Muscle of back (tissue), 3 donors: ENCODE measurements at regions not wholly inside any gene's neighbourhood (a gene's known extent, or its start where the extent isn't known, plus 50 kb on each side); places are given as distances from the start of the nearest gene placed in this dataset.
A peak's percentile ranks its signal among the peaks of the same experiment; 100 is the strongest.
"Not testable (repeated sequence)": the region's sequence is repeated elsewhere in the genome, so short reads cannot be mapped to it uniquely, and the experiment has no call there.

ENCODE experiments used
- DNase-seq, 3 donors: peaks; one replicate each; pipeline versions ENCODE4 v3.0.0 to v3.0.0-alpha.2; 2013

DNA sequence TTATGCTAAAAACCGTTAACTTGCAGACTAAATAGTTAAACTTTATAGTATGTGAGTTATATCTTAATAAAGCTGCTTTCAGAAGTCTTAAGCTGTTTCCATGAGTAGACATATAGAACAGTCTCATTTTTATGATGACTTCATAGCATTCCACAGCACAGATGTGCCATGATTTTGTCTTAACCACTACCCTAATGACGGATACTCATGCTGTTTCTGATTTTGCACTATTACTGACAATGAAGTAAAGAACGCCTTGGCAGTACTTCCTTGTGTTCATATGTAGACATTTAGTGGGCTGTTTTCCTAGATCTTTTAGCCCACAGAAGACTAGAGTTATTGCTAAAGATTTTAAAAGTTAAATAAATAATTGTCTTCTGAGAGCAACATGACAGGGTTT, 175.6 kb upstream of the RAB6C start:
- peak in 1 of 3 donors; percentile 23 for DNase-seq

DNA sequence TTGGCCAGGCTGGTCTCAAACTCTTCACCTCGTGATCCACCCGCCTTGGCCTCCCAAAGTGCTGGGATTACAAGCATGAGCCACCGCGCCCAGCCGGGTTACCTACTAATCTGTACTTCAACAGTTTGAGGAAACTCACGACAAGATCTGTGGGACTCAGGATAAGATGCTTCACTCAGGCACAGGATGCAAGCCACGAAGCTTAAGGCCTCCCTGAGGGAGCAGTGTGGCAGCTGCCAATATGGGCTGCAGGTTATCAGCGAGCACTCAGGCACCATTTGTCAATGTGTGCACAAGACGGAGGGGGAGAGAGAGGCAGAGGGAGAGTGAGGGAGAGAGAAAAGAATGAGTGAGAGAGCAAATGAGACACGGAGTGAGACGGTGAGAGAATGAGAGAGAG, 173.6 kb upstream of the RAB6C start:
- no peak for DNase-seq

DNA sequence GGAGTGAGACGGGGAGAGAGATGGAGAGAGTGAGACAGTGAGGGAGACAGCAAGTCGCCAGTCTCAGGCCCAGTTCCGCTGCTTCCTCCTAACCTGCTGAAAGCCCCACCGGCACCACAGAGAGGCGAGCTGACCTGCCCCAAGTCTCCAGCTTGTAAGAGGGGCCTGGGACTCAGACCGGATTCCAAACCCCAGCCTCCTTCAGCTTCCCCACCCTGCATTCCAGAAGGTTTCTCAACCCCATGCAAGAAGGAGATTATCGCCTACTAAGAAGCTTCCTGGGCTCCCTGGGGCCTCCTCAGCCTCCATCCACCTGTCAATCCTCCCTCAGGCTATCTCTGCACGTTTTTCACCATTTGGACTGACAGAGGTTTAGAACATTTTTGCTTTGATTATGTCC, 173.1 kb upstream of the RAB6C start:
- DNase-seq, result no peak

DNA sequence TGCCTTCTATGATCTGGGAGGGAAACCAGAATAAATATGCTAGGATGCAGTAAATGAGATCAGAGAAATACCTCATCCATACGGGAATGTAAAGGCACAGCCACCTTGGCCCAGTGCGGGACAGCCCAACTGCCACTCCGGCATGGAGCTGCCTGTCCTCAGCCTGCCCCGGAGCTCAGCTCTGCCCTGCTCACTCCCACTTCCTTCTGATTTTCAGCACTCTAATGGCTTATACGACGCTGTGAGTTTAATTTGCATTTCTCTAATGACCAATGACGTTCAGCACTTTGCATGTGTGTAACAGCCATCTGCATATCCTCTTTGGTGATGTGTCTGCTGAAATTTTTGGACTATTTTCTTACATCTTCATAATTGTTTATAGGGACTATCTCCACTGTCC, 172.5 kb upstream of the RAB6C start:
- no peak for DNase-seq

DNA sequence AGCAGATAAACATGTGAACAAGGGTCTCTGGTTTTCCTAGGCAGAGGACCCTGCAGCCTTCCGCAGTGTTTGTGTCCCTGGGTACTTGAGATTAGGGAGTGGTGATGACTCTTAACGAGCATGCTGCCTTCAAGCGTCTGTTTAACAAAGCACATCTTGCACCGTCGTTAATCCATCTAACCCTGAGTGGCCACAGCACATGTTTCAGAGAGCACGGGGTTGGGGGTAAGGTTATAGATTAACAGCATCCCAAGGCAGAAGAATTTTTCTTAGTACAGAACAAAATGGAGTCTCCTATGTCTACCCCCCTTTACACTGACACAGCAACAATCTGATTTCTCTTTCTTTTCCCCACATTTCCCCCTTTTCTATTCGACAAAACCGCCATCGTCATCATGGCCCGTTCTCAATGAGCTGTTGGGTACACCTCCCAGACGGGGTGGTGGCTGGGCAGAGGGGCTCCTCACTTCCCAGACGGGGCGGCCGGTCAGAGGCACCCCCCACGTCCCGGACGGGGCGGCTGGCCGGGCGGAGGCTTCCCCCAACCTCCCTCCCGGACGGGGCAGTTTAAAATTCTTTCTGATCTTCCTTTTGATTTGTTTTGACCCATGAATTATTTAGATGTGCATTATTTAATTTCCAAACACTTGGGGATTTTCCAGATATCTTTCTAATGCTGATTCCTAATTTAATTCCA, 171.7 kb upstream of the RAB6C start:
- not testable (repeated sequence) for DNase-seq

DNA sequence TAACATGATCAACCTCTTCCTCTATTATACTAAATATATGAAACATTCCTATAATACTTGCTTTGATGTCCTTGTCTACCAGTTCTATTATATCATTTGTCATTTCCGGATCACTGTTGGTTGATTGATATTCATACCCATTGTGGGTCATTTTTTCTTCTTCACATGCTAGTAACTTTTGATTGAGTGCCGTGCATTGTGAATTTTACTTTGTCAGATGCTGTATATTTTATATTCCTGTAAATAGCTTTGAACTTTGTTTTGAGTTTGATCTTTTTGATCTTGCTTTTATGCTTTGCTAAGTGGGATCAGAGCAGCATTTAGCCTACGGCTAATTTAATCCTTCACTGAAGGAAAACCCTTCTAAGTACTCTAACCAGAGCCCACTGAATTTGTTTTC, 168.9 kb upstream of the RAB6C start:
- no peak for DNase-seq

DNA sequence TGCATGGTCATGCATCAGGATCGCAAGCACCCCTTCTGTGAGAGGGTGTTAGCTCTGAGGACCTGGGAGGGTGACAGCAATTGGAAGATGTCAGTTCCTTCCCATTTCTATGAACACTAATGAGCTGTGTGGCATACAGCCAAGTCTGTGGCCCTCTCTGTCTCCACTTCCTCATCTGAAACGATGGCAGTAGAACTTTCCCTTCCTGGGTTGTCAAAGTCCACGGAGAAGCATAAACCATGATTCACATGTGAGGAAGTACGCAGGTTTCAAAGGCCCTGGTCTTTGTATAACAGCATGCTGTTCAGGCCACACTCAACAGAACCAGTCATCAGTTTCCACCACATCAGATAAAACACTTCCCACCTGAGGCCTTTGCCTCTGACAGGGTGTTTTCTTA, 167.4 kb upstream of the RAB6C start:
- peak; percentile 19 to 49 (median 43) for DNase-seq

DNA sequence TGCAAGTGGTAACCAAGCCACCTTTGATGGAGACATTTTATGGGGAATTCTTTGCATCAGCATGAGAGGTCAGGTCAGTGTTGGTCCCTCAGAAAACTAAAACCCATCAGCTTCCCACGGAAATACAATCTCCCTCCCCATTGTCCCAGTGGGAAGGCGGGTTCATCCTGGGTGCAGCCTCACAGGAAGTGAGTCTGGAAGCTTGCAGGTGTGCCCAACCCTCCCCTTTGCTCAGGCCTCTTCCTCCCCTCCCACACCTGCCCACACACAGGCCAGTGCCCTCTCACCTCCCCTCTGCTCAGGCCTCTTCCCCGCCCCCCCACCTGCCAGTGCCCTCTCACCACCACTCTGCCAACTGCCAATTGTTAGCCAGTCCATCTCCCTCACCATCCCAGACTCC, 166.8 kb upstream of the RAB6C start:
- no peak for DNase-seq

DNA sequence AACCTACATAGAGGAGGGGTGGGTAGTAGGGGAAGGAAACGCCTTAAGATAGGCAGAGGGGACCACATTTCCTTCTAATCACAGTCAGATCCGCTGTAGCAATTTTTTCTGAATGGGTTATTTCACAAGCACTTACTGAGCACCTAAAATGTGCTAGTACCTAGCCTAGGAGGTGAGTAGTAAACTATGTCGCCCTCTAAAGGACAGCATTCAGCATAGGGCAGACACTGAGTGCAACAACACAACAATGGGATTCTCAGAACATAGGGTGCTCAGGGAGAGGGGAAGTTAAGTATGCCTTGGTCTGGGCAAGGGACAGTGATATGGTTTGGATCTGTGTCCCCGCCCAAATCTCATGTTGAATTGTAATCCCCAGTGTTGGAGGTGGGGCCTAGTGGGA, 166.1 kb upstream of the RAB6C start:
- no peak for DNase-seq

DNA sequence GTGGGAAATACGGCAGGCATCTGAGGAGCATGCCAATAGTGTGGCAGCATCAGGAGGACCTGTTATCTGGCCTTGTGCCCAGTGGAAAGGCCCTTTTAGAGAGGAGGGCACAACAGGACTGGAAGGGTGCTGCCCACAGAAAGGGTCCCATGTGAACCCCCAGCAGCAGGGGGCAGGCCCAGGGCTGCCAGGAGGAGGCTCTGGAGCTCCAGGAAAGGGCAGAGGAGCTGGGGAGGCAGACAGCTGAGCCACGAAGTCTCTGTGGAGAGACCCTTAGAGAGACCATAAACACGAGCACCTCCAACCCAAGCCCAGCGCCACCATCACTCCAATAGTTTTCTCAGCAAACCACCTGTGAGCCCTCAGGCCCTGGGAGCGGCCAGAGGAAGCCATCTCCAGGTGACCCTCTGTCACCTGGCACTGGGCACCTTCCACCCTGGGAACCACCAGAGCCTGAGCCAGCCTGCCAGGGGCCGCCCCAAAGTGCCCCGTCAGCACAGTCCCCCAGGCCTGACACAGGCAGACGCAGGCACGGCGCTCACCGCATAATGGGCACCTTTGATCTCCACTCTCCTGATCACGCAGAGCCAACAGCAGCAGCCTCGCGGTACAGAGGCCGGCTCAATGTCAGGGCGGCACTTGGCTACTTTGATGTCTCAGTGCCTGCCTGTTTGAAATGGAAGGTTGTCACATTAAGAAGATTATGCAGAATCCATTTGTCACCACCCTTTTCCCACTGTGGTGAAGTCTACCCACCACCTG, 162.5 kb upstream of the RAB6C start:
- DNase-seq, result no peak

DNA sequence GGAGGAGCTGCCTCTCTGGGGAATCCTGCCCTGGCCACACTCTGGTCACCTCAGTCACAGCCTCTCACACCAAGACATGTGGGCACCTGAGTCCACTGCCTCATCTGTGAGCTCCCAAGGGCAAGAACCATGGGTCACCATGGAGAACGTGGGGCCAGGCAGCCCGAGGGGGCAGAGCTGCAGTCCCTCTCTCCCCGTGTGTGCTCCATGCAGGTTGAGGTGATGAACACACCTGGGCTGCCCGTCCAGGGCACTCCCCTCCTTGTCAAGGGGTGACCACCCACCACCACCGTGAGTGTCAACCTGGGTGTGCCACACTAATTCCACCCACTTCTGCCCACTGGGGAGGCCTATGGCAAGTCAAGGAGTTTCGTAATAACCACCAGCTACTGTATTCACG, 159.6 kb upstream of the RAB6C start:
- no peak for DNase-seq

DNA sequence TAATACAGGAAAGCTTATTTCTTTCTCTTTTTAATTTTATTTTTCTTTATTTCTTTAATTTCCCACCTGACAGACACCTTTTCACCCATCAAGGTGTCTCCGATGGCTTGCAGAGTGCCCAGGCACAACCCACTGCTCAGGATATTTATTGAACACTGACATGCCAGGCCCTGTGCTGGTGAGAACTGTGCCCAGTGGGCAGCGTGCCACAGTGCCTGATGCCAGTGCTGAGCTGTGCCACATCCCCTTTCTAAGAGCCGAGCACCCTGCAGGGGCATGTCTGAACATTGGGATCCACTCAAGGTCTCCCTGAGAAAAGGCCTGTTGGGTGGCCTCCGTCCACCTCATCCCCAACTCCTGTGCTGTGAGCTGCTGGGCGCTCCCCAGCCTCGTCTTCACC, 158.6 kb upstream of the RAB6C start:
- DNase-seq, result no peak

DNA sequence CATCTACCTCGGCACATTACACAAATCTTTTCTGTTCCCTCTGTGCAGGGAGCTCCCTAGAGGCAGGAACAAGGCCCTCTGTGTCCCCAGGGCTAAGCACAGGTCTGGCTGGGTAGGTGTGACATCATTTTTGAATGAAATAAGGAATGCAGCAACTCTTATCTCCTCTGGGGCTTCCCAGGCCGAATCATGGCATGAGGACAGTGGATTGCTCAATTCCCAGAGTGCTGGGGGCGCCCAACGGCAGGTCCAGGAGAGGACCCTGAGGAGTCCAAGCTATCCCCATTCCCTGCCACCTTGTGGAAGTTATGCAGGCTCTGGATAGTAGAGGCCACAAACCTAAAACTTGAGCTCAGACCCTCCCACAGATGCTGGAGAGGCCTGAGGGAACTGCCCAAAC, 158.0 kb upstream of the RAB6C start:
- DNase-seq, result no peak

DNA sequence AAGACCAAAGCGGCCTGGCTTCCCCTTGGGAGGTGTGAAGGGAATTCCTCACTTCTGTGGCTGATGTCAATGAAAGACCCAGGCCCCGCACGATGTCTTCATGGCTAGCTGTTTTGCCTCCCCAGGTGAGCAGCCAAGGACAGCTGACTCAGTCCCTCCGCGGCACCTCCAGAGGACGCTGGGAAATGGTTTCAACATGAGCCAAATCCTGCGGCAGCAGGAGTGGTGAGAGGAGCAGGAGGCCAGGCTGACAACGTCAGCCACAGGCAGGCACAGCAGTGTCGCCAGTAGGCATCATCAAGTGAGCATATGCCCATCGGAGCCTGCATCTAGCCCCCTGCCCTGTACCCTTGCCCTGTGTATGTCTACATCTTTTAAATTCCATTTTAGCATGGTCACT, 156.4 kb upstream of the RAB6C start:
- DNase-seq, result no peak

DNA sequence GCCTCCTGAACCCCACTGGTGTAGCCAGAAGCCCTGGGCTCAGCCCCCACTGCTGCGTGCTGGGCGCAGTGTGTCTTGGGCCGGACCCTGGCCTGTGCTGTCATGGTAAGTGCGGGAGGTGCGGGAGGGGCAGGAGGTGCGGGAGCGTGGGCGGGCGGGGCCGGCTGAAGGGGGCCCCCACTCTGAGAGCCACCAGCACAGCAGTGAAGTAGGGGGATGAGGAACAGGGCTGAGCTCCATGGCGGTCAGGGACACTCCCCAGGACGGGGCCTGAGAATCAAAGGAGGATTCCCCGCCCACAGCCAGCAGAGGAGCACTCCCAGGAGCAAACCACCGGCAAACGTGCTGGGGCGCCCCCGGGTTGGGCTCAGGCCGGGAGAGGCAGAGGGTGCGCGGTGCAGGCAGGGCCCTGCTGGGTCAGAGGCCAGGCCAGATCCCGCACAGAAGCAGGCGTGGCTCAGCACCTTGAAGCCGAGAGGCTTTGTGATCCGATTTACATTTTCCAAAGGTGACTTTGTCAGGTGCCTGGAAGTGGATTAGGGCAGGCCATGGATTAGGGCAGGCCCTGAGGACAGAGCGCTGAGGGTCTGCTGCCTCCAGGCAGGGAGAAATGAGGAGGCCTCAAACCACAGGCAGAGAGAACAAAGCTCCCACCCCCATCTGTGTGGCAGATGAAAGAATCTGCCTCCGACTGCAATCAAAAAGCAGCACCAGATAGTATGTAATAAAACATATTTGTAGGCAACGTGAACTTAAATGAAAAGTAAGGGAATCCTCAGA, 152.0 kb upstream of the RAB6C start:
- DNase-seq, result no peak

DNA sequence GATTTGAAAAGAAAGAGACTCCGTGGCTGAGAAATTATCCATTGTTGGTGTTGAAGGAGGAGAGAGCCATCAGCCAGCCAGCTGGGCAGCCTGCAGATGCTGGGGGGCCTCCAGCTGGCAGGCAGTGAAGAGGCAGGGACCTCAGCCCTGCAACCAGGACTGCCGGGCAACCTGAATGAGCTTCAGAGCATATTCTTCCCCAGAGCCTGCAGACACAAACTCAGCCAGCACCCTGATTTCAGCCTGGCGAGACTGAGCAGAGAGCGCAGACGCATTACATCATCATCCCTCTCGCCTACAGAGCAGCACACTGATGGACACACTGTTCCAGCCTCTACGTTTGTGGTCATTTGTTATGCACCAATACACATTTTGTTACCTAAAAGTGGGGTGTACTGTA, 150.7 kb upstream of the RAB6C start:
- no peak for DNase-seq

DNA sequence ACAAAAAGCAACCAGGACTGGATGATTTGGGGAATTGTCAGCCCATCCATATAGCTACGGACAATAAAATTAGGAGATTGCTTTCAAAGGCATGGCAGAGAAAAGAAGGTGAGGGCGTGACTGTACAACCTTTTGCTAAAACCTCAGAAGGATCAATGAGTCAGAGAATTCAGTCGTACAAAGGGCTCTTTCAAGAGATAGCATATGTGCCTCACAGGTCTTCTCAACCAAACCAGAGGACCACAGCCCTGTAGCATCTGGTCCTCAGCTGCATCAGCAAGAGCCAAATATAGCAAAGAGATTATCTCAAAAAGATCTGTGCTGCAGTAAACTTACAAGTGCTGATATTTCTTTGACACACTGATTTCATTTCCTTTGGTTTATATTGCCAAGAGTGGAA, 149.9 kb upstream of the RAB6C start:
- DNase-seq, result no peak

DNA sequence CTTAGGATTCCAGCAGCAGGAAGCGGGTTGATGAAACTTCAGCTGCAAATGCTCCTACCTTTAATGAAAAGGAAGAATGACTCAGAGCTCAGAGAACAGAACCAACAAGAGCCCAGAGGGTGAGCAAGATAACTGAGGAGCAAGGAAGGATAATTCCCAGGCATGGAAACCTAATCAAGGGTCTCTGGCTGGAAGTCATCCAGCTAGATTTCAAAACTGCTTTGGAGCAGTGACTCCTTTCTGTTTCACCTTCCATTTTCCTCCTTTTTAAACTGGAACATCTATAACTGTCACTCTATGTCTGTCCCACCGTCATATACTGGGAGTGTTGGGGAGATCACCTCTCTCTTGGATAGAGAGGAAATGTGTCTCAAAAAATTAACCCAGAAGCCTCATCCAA, 148.4 kb upstream of the RAB6C start:
- DNase-seq, result no peak

DNA sequence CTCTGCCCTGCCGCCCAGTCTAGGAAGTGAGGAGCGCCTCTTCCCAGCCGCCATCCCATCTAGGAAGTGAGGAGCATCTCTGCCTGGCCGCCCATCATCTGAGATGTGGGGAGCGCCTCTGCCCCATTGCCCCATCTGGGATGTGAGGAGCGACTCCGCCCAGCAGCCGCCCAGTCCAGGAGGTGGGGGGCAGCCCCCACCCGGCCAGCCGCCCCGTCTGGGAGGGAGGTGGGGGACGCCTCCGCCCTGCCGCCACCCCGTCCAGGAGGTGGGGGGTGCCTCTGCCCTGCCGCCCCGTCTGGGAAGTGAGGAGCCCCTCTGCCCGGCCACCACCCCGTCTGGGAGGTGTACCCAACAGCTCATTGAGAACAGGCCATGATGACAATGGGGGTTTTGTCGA, 146.0 kb upstream of the RAB6C start:
- DNase-seq, result not testable (repeated sequence)

DNA sequence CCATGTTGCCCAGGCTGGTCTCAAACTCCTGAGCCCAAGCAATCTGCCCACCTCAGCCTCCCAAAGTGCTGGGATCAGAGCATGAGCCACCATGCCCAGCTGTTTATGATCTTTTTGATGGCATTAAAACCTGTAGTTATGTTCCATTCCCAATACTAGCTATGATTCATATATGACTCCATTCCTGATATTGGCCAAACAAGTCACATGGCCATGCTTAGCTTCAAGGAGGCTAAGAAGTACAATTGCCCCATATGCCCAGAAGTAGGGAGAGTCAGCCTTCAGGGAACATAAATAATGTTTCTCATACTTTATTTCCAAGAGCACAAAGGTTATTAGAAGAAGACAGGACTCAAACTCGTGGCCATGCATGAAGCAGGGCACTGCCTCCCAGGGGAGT, 132.4 kb upstream of the RAB6C start:
- no peak for DNase-seq

DNA sequence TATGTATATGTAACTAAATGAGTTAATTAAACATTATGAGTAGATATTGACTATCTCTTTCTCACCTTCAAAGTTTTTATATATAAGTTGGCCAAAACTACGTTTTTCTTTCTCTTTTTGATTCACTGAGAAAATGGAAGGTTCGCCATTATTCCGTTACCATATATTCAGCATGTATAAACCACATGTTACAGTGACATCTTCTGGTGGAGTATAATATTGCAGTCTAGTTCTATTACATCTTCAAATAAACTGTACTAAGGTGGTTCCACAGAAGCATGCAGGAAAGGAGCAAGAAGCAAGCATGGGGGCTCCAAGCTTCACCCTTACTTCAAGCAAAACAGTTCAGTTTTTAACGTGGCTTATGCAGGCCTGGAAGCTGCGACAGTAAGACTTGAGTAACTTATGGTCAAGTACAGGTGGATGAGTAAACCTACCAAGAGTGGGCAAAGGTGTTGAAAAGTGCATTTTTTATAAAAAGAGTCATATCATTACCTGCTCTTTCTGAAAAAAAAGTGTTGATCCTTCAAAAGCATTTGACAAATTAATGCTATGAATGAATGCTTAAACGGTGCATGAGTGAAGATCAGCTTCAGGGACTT, 129.8 kb upstream of the RAB6C start:
- DNase-seq, result peak; percentile 74 to 81 (median 75)

DNA sequence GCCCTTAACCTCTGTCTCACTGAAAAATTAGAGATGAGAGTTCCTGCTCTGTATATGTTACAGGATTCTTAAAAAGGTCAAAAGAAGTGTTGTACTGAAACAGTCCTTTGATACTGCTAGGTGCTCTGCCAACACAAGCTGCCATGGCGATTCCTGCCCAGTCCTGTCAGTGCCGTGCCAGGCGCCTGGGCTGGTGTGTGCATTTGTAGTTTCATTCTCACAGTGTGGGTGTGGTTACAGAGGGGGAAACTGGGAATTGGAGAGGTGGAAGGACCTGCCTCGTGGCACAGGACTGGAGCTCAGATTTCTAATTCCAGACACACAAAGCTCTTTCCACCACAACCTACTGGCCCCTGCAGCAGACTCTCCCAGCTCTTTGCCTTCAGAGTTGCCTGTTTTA, 122.3 kb upstream of the RAB6C start:
- DNase-seq, result no peak

DNA sequence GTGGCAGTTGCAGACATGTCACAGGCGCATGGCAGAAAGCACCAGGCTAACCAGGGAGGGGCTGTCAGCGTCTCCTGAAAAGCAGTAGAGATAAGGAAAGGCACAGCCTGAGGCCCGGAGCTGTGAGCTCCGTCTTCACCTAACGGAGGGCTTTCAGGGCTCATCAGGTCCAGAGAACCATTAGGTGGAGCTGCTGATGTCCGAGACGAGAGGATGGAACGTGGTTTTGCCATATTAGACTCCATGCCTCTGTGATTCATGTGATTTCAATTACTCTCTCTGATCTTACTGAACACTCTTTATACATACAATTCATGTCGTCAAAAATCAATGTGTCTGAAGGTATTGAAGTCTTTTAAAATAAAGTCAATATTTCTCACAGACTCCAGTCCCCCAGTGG, 120.3 kb upstream of the RAB6C start:
- DNase-seq, result no peak
